DMS114 treated with DMSO at 0.1 percent for 48 hours (cell line): ENCODE measurements at regions not wholly inside any gene's neighbourhood (a gene's known extent, or its start where the extent isn't known, plus 50 kb on each side); places are given as distances from the start of the nearest gene placed in this dataset.
"Not testable (repeated sequence)": the region's sequence is repeated elsewhere in the genome, so short reads cannot be mapped to it uniquely, and the experiment has no call there.

Source experiments
- DNase-seq: peaks from one replicate; lab custom pipeline; 2025; ENCODE audit not compliant: unreplicated experiment; lab: John Stamatoyannopoulos, UW

DNA sequence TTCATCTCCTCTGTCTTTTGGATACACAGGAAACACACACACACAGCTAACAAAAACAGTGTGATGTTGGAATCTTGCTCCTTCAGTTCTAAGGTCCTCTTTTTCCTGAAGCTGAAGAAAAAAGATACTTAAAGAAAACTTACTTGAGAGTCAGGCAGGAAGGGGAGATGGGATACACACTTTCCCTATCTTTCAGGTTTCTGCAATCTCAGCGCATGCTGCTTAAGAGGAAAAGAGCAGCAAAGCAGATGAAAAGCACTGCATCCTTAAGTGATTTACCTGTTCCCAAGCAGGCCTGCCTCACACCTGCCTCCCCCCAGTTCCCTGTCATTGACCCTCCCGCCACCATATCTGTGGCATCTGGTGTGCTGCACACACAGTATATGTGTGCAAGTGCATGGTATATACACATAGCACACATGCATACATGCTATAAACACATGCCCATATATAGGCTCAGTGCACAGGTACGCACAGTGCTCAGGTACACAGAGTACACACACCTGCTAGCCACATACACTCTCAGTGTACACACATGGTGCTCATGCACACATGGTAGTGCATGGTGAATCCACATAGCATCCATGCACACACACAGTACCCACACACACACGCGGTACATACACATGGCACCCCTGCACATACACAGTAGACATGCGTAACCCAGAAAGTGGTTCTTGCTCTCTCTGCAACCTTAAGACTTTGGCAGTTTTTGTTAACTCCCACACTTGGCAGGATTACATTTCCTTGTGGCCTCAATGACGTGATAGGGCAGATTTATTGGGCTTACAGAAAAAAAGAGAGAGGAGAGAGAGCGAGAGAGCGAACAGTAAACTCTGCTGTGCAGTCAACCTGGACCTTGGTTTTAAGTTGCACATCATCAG, 166.9 kb downstream of the TOMM20 start:
- DNase-seq: no peak

DNA sequence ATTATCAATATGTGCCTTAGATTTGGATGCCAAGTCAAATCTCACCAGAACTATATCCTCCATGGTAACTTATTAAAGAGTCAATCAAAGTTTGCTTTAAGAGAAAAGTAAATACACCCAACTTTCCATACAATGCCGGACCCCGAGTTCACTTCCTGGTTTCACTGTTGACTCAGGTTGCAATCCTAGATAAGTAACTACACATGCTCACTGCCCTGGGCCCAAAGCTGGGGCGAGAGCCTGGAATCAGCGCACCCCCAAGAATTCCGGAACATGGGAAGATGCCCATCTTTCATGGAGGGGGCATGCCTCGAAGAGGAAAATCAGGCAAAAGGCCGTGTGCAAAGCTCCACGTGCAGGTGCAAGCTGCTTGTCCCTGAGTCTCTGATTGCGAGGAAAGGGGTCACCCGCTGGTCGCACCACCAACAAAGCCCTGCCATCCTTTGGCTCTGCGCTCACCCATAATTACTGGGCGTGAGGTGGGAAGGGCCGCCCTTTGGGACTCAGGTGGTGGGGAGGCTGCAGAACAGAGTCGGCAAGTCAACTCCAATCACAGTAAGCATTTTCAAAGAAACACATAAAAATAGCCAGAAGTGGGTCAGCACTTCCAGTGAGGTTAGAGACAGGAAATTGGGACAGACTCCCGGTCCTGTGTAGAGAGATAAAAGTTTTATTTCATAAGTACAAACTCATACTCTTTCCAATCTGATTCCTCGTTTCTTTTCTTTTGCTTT, 167.7 kb downstream of the TOMM20 start:
- no peak for DNase-seq

DNA sequence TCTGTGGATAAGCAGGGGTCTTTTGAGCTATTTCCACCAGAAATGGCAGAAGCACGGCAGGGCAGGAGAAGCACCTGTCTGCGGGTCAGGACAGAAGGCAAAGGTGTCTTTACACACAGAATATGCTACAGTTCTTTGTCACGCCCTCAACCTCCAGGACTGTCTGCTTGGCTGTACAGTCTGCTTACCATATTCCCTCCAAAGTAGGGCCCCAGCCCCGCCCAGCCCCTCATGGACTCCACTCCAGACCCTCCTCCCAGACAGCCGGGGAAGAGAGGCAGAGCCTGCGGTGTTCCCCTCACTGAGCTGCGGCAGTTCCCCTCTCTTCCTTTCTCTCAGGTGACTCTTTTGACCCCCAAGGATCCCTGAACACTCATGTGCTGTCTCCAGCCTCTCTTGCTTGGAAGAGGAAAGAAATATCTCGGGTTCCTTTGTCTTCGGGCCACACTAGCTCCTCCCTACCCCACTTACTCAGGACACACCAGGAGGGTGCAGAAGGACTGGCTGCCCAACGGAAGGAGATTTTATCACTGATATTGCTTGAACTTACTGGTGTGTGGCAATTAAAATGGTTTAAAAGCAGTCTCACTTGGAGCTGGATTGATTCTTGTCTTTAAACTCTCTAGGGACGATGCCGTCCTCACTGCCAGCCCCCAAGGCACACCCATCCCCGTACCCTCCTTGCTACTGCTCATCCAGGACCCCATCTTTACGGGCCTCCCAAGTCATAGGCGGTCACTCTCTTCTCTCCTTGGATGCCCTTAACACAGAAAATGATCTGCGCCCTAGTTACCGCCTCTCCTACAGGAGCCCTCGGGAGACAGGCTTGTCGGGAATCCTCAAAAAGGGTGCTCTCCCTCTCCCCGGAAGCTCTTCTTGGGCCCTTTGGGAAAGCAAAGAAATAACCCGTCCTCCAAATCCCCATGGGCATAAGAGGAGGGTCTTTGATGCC, 169.7 kb downstream of the TOMM20 start:
- no peak for DNase-seq

DNA sequence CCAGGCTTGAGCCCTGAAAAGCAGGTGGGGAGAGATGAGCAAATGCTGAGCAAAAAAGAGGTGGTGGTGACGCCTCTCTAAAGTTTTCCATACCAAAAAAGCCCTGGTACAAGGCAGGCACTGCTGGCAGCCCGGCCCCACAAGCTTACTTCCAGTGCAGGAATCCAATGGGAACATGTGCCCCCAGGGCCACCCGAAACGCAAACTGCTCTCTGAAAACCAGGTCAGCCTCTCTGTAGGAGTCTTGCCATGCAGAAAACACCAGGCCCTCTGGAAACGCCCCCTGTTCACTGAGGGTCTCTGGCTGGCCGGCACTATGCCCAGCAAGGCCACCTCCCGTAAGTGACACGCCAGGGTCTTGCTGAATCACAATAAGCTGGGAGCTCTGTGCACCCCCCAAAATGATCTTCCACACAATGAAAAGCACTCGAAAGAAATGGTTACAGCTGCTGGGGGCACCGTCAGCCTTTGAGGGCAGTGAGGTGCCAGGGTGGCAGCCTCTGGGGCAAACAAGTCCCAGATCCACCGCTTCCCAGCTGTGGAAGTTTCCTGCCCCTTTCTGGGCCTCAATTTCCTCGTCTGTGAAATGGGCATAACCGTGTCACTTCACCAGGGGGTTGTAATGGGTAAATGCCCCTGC, 170.5 kb downstream of the TOMM20 start:
- DNase-seq: no peak

DNA sequence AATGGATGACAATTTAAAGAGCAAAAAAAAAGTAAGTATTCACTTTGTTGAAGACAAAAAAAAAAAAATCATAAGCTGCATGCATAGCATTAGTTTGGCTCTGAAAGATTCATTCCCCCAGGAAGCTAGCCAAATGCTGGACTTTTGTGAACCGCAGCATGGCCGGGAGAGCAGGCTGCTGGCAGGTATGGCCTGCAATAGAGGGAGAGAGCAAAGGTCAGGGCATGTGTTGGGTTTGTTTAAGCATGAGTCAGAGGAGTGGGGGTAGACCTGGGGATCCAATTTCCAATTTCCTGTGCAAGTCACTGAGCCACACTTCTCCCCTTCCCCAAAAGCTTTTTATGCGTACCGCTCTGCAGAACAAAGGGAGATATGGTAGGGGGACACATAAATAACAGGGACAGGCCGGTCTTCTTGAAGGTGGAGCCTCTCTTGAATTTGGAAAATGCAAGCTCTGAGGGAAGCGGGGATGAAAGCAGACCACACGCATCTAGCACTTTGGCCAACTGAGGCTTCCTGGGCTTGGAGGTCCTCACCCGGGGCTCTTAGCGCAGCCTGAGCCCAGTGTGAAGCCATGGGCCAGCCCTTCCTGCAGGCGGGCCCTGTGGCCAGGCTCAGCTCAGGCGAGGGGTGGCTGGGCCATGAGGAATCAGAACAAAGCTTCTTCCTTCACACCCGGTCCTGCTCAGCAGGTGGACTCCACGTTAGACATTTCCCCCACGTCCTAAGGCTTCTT, 171.1 kb downstream of the TOMM20 start:
- no peak for DNase-seq

DNA sequence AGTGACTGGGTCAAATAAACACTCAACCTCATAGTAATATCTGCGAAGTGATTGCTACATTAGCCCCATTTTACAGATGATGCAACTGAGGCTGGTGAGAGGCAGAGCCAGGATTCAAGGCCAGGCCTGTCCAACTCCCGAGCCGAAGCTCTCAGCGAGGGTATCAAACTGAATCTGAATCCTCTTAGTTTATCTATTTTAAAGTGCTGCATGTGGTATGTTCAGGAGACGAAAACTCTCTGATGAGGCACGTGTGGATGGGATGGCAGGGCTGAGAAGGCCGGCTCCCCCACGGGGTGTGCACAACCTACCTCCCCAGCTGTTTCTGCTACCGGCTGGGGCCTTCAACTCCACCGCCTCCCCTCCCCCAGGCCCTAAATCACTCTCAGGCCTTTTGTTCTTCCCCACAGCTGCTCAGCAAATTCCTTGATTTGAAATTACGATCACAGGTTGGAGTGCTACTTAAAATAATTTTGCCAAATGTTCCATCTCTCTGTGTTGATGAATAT, 171.8 kb downstream of the TOMM20 start:
- no peak for DNase-seq

DNA sequence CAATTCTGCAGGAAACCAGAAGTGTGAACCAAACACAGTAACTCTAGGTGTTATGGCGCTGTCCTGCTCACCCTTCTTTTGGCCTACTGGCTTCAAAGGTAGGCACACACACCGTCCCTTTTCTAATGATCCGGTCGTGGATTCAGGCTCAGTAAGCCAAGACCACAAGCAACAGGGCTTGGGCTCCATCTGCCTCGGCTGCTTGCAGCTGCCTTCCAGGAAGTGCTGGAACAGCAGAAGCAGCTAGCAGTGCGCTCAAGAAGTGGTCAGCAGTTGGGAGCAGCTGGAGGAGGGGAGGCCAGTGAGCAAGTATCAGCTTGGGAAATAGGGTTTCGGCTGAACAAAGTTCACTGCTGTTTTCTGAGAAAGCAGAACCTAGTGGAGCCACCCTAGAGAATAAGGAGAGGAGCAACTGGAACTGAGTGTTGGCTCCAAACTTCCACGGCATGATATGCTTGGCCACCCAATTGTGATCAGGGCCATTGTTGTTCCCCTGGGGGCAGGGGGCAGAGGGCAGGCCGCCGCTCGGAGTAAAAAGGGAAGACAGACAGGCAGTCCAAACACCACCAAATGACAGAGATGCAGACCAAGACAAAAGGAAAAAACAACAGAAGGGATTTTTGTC, 173.4 kb downstream of the TOMM20 start:
- no peak for DNase-seq

DNA sequence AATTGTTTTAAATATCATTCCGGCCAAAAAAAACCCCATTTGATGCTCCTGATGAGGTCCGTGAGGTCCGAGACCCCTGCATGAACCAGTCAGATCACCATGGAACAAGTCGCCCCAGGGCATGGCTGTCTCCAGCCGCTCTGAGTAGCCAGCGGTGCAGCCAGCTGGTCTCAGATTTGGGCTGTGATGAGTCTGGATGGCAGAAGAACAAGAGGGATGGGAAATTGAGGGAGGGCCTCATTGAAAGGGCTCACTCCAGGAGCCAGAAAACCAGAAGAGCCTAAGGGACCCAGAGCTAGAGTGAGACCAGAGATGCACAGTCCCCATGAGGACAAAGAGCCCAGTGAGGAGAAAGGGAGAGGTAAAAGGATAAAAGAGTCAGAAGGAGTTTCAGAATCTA, 174.0 kb downstream of the TOMM20 start:
- no peak for DNase-seq

DNA sequence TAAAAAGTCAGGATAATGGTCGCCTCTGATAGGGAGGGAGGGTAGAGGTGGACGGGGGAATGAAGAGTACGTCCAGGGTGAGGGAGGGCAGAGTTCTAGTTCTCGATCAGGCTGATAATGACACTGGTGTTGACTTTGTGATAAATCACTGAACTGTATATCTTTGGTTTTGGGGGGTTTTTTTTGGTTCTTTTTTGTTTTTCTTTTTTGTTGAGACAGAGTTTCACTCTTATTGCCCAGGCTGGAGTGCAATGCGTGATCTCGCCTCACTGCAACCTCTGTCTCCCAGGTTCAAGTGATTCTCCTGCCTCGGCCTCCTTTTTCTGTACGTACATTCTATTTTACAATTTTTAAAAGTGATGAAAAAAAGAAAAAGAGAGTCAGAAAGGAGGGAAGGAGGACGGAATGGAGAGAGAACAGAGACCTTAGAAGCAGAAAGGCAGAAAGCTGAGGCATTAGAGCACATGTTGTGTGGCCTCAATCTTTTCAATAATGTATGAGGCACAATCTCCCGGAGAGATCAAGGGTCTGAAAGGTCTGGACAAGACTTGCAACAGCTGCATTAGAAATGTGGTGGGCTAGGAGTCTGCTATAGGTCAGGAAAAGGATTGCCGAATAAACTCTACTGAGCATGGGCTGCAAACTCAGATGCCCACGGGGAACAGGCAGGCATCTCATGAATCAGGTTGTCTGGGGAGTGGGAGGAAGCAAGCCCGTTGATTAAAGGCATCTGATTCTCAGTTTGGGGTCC, 174.8 kb downstream of the TOMM20 start:
- DNase-seq: no peak

DNA sequence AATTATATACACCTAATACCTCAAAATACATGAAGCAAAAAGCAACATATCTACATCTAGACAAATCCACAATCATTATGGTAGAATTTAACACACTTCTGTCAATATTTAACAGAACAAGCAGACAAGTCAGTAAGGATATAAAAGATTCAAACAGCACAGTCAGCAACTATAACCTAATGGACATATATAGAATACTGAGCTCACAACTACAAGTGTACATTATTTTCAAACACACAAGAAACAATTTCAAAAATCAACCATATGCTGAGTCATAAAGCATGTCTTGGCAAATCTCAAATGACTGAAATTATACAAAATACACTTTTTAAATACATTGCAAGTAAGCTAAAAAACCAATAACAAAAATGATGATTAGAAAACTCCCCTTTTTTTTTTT, 178.0 kb downstream of the TOMM20 start:
- DNase-seq: no peak

DNA sequence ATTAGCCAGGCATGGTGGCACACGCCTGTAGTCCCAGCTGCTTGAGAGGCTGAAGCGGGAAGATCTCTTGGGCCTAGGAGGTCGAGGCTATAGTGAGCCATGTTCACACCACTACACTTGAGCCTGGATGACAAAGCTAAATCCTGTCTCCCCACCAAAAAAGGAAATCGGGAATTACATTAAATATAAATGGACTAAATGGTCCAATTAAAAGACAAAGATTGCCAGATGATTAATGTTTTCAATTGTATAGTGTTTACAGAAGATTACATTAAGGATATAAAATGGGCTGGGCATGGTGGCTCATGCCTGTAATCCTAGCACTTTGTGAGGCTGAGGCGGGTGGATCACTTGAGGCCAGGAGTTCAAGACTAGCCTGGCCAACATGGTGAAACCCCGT, 179.1 kb downstream of the TOMM20 start:
- DNase-seq: not testable (repeated sequence)

DNA sequence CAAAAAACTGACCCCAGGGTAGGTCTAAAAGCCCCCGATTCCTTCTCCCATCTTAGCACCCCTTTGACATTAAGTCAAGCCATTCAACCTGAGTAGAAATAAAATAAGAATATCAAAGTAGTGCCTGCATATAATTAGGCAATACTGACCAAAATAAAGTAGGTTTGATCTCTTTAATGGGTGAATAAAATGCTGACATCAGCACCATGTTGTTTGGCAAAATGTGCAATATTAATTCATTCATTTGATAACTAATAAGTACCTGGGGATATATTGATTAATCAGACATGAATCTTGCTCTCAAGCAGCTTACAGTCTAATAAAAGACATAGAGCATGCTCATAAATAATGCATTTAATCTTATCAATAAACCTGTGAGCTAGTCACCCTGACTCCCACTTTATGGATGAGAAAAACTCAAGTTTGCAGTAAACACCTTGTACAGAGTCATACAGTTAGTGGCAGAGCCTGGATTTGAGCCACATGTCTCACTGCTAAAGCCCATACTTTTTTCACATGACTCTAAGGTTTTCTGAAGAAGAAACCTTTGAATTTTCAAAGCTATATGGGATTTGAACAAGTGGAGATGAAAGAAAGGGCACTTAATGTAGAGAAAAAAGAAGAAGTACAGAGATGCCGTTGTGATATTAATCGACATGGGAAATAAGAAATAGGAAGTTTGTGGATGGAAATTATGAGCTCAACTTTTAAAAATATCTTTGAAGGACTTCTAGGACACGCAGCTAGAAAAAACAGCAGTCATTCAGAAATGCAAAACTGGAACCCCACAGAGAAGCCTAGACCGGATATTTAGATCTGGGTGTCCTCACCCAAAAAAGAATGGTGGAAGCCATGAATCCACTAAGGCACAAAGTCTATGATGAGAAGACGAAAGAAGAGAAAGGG, 183.9 kb downstream of the TOMM20 start:
- DNase-seq: no peak

DNA sequence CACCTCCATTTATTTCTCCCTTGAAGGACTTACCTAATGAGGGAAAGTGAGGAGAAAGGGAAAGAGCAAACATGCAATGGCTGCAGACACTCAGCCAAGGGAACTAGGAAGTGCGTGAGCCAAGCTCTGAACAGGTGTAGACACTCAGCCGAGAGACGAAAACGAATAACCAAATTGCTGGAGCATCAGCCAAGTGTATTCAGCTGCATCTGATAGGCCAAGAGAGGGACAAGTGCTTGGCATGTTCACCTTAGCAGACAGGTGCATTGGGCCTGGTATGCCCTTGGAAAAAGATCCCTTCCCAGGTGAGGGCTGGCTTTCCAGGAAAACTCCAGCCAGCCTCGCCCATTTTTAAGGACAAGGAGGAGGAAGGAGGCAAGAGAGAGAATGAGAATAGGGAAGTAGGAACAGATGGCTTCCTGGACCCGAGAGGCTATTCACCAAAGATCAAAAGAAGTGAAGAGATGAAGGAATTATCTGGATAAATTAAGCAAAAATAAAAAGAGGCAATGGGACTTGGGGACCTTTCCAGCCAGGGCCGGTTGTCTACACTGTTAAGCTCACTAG, 184.7 kb downstream of the TOMM20 start:
- DNase-seq: no peak

DNA sequence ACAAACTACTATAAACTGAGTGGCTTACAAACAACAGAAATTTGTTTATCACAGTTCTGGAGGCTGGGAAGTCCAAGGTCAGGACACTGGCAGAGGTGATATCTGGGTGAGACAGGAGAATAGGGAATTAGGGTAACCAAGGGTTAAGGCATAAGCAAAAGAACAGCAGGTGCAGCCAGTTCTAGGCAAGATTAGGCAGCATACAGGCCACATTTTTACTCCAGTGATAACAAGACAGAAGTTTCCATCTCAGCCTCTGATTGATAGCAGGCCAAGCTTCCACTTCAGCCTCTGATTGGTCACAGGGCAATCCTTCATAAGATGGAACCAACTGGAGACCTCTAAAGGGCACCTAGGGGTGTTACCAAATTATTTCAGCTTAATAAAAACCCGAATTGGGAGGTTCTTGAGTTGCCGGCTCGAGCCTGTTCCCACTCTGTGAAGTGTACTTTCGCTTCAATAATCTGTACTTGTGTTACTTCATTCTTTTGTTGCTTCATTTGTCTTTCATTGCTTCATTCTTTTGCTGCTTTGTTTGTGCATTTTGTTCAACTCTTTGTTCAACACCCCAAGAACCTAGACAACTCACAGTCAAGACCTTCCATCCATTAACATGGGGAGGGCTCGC, 185.6 kb downstream of the TOMM20 start:
- DNase-seq: no peak

DNA sequence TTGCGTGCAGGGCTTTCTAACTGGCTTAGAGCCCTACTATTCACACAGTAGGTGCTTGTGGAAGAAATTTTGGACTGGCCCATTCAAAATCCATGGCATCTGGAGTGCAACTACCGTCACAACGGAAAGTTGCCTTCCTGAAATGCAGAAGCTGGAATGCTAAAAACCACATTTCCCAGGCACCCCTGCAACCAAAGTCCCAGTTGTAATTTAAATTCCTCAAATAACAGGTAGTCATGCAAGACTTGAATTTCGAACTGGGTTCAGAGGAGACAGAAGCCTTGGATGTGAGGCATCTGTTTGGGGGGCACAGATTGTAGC, 186.7 kb downstream of the TOMM20 start:
- no peak for DNase-seq

DNA sequence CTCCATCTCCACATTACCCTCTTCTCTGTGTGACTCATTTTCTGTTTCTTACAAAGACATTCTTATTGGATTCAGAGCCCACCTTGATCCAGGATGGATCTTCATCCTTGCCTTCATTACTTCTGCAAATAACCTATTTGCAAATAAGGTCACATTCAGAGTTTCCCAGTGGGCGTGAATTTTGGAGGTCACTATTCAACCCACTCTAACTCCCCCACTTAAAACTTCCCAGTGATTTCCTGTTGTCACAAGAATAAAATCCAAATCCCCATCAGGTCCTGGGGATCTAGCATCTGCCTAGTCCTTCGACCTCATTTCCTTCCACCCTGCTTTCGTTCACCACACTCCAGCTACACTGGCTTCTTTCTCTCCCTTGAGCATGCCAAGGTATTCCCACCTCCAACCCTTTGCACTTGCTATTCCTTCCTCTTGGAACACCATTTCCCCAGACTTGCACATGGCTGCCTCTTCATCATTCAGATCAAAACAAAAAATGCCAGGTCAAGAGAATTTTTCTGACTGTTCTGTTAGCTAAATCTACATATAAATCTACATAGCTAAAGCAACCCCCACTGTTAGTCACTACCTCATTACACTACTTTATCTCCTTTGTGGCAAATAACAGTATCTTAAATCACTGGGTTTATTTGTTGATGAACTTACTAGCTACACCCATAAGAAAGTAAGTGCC, 187.2 kb downstream of the TOMM20 start:
- no peak for DNase-seq

DNA sequence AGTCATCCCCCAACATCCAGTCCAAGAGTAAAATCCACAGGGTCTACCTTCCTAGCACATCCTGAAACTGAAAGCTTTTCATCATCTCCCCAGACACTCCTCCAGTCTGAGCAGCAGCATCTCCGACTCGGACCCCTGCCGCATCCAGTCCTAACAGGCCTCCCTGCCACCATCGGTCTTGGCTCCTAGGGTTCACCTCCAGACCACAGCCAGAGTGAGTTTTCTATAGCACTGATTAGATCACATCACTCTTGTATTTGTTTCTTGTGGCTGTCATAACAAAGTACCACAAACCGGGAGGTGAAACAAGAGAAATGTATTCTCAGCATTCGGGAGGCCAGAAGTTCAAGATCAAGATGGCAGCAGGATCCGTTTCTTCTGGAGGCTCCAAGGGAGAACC, 187.8 kb downstream of the TOMM20 start:
- no peak for DNase-seq
